Endodermal cell (in vitro differentiated cells): ENCODE measurements at regions not wholly inside any gene's neighbourhood (a gene's known extent, or its start where the extent isn't known, plus 50 kb on each side); places are given as distances from the start of the nearest gene placed in this dataset.

Experiments used
- DNase-seq: peaks from one replicate; pipeline ENCODE4 v3.0.0-alpha.2; 2017
- H3K27ac ChIP-seq: 2 replicates; pipeline ENCODE4 v1.5.1; 2013; ENCODE audit warnings: mild to moderate bottlenecking, low read depth, low read length, moderate library complexity
- H3K27me3 ChIP-seq: 2 replicates; pipeline ENCODE4 v1.6.1; 2013; ENCODE audit warnings: mild to moderate bottlenecking, low read length, moderate library complexity; ENCODE audit not compliant: insufficient read depth, control insufficient read depth, poor library complexity, severe bottlenecking
- H3K36me3 ChIP-seq: 2 replicates; pipeline ENCODE4 v1.7.0; 2013; ENCODE audit warnings: mild to moderate bottlenecking, low read length, moderate library complexity; ENCODE audit not compliant: control insufficient read depth, insufficient read depth
- H3K4me1 ChIP-seq: one replicate; pipeline ENCODE4 v1.7.0; 2013; ENCODE audit warnings: low read length; ENCODE audit not compliant: control insufficient read depth, insufficient read depth
- H3K4me3 ChIP-seq: 2 replicates; pipeline ENCODE4 v1.5.1; 2013; ENCODE audit warnings: mild to moderate bottlenecking, low read length, moderate library complexity
- H3K9ac ChIP-seq: 2 replicates; pipeline ENCODE4 v1.6.1; 2013; ENCODE audit warnings: mild to moderate bottlenecking, low read length, moderate library complexity; ENCODE audit not compliant: poor library complexity, severe bottlenecking; ENCODE audit errors: extremely low read depth
- H3K9me3 ChIP-seq: 2 replicates; pipeline ENCODE4 v1.6.1; 2013; ENCODE audit warnings: mild to moderate bottlenecking, low read length, moderate library complexity; ENCODE audit not compliant: control insufficient read depth
- H3K27ac Mint-ChIP-seq: 2 replicates; pipeline ENCODE4 v1.8.0; 2020; ENCODE audit warnings: mixed read lengths
- H3K27me3 Mint-ChIP-seq: 2 replicates; pipeline ENCODE4 v1.8.0; 2021; ENCODE audit warnings: mild to moderate bottlenecking, mixed read lengths; ENCODE audit not compliant: insufficient read depth
- H3K36me3 Mint-ChIP-seq: 2 replicates; pipeline ENCODE4 v1.8.0; 2020; ENCODE audit warnings: low read depth, mixed read lengths
- H3K4me1 Mint-ChIP-seq: 2 replicates; pipeline ENCODE4 v1.8.0; 2020; ENCODE audit warnings: mixed read lengths
- H3K4me3 Mint-ChIP-seq: 2 replicates; pipeline ENCODE4 v1.8.0; 2020; ENCODE audit warnings: mild to moderate bottlenecking, moderate library complexity, mixed read lengths
- H3K9me3 Mint-ChIP-seq: 2 replicates; pipeline ENCODE4 v1.8.0; 2020; ENCODE audit warnings: mild to moderate bottlenecking, mixed read lengths
- WGBS, 2 experiments: methylation state at CpG; one replicate each; pipeline versions ENCODE4 v1.1.5 to v1.1.7; 2013; ENCODE audit warnings: missing lambda C conversion rate in 2 of 2, mixed read lengths in 1 of 2; ENCODE audit not compliant: insufficient coverage in 1 of 2, insufficient read length in 1 of 2; 5-methylcytosine and 5-hydroxymethylcytosine counted together
- TF ChIP-seq, protein P1 (sequence below): fragments of 200-600 bp; sonication (generic); conservative IDR thresholded peaks from 2 replicates; pipeline ENCODE4 v1.5.0; 2021; ENCODE audit warnings: antibody characterized with exemption, mild to moderate bottlenecking

DNA sequence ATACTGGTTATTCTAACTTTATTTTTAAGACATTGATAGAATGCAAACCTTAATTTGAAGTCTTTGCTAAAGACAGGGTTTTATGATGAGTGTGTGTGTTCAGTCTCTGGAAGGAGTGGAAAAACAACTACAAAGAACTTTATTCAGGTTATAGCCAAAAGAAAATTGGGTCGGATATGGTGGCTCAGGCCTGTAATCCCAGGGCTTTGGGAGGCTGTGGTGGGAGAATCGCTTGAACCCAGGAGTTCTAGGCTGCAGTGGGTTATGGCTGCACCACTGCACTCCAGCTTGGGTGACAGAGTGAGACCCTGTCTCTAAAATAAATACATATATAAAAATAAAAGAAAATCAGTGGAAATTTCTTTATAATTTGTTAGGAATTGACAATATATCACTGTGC, 581.5 kb upstream of the CA10 start:
- TF ChIP-seq, protein P1, sequence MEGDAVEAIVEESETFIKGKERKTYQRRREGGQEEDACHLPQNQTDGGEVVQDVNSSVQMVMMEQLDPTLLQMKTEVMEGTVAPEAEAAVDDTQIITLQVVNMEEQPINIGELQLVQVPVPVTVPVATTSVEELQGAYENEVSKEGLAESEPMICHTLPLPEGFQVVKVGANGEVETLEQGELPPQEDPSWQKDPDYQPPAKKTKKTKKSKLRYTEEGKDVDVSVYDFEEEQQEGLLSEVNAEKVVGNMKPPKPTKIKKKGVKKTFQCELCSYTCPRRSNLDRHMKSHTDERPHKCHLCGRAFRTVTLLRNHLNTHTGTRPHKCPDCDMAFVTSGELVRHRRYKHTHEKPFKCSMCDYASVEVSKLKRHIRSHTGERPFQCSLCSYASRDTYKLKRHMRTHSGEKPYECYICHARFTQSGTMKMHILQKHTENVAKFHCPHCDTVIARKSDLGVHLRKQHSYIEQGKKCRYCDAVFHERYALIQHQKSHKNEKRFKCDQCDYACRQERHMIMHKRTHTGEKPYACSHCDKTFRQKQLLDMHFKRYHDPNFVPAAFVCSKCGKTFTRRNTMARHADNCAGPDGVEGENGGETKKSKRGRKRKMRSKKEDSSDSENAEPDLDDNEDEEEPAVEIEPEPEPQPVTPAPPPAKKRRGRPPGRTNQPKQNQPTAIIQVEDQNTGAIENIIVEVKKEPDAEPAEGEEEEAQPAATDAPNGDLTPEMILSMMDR, result no peak
- Histone ChIP-seq H3K4me1 (no peaks in the 10 kb centered on the region), H3K9me3 (peaks cover 48% of the 10 kb centered on the region), H3K27me3 (no peaks in the 10 kb centered on the region), H3K9ac (no peak overlapping the region), H3K4me3 (no peak overlapping the region), H3K36me3 (no peaks in the 10 kb centered on the region), H3K27ac (no peak overlapping the region)
- H3K27me3 Mint-ChIP-seq, result no peaks in the 10 kb centered on the region
- H3K27ac Mint-ChIP-seq, result no peak overlapping the region
- H3K36me3 Mint-ChIP-seq, result no peaks in the 10 kb centered on the region
- H3K4me1 Mint-ChIP-seq, result peaks cover 2% of the 10 kb centered on the region
- 40 to 58% methylated on average over 1 to 2 of the region's 2 CpGs for WGBS, 2 experiments
- H3K4me3 Mint-ChIP-seq, result no peak overlapping the region
- no peak for DNase-seq
- H3K9me3 Mint-ChIP-seq, result no peaks in the 10 kb centered on the region

DNA sequence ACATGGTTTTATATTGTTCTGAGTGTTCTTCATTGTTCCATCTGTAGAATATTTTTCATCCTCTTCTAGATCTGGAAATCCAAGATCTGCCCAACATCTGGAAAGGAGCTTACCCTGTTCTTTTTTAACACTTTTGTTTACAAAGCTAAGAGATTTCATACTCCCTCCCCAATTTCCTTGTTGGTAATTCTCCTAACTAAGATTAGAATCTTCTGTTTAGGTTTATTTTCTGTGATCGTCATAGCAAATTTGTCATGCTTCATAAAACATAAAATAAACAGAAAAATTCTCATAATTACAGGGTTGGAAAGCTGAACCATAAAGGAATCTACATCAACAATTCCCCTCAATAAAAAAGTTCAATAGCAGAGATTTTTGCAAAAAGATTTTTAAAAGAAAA, 580.3 kb upstream of the CA10 start:
- H3K36me3 ChIP-seq, result no peaks in the 10 kb centered on the region
- no peak overlapping the region for H3K9ac ChIP-seq
- peaks cover 44% of the 10 kb centered on the region for H3K9me3 ChIP-seq
- Mint-ChIP-seq H3K27me3 (no peaks in the 10 kb centered on the region), H3K9me3 (no peaks in the 10 kb centered on the region), H3K4me3 (no peak overlapping the region), H3K27ac (no peak overlapping the region), H3K4me1 (peaks cover 10% of the 10 kb centered on the region), H3K36me3 (no peaks in the 10 kb centered on the region)
- no peak overlapping the region for H3K4me3 ChIP-seq
- 80% methylated on average over 1 of the region's 1 CpG; no CpG with 5 or more reads in 1 of the 2 experiments for WGBS, 2 experiments
- no peak for DNase-seq
- no peaks in the 10 kb centered on the region for H3K27me3 ChIP-seq
- TF ChIP-seq, protein P1, result no peak
- no peaks in the 10 kb centered on the region for H3K4me1 ChIP-seq
- no peak overlapping the region for H3K27ac ChIP-seq

DNA sequence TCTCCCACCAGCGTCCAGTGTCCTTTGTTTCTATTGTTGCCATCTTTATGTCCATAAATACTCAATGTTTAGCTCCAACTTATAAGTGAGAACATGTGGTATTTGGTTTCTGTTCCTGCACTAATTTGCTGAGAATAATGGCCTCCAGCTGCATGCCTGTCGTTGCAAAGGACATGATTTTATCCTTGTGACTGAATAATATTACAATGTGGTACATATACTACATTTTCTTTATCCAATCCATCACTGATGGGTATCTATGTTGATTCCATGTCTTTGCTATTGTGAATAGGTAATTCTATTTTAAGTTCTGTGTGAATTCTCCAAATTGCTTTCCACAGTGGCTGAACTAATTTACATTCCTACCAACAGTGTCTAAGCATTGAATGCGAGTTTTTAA, 578.6 kb upstream of the CA10 start:
- Mint-ChIP-seq H3K4me3 (no peak overlapping the region), H3K4me1 (peaks cover 10% of the 10 kb centered on the region), H3K9me3 (peaks cover 5% of the 10 kb centered on the region), H3K36me3 (no peaks in the 10 kb centered on the region), H3K27me3 (no peaks in the 10 kb centered on the region), H3K27ac (no peak overlapping the region)
- 61 to 80% methylated on average over 1 to 3 of the region's 3 CpGs for WGBS, 2 experiments
- Histone ChIP-seq H3K4me1 (no peaks in the 10 kb centered on the region), H3K9ac (no peak overlapping the region), H3K27me3 (no peaks in the 10 kb centered on the region), H3K36me3 (no peaks in the 10 kb centered on the region), H3K9me3 (peaks cover 51% of the 10 kb centered on the region), H3K27ac (no peak overlapping the region), H3K4me3 (no peak overlapping the region)
- TF ChIP-seq, protein P1, result no peak
- DNase-seq, result no peak
